CD14-positive monocyte (primary cell): ENCODE measurements at regions not wholly inside any gene's neighbourhood (a gene's known extent, or its start where the extent isn't known, plus 50 kb on each side); places are given as distances from the start of the nearest gene placed in this dataset.

Experiments used
- DNase-seq, 3 donors: peaks; one replicate each; pipeline ENCODE4 v3.0.0-alpha.2; 2011 to 2022
- H2AFZ ChIP-seq: 2 replicates; pipeline ENCODE4 v1.6.0; 2012; ENCODE audit warnings: mild to moderate bottlenecking, low read depth, low read length, inconsistent platforms; ENCODE audit not compliant: insufficient read depth, poor library complexity, severe bottlenecking
- H3K27ac ChIP-seq, 2 donors: 1 replicate in 1 of 2; 2 replicates in 1 of 2; pipeline ENCODE4 v1.5.1; 2012 to 2013; ENCODE audit warnings: low read length in 2 of 2, control low read depth in 1 of 2, inconsistent platforms in 1 of 2, low read depth in 1 of 2, mild to moderate bottlenecking in 1 of 2
- H3K27me3 ChIP-seq, 2 donors: one replicate each; pipeline versions ENCODE4 v1.6.0 to v1.6.1; 2011 to 2013; ENCODE audit warnings: low read length in 2 of 2; ENCODE audit not compliant: control insufficient read depth in 2 of 2, insufficient read depth in 2 of 2
- H3K36me3 ChIP-seq, 2 donors: replicated peaks in 1 of 2; 1 replicate in 1 of 2; 2 replicates in 1 of 2; pipeline versions ENCODE4 v1.5.1 to v1.6.1; 2012 to 2013; ENCODE audit warnings: low read length in 2 of 2, control low read depth in 1 of 2, inconsistent platforms in 1 of 2, mild to moderate bottlenecking in 1 of 2; ENCODE audit not compliant: insufficient read depth in 2 of 2, control insufficient read depth in 1 of 2
- H3K4me1 ChIP-seq, 2 donors: 1 replicate in 1 of 2; 2 replicates in 1 of 2; pipeline versions ENCODE4 v1.5.1 to v1.6.1; 2012 to 2013; ENCODE audit warnings: low read length in 2 of 2, control low read depth in 1 of 2, inconsistent platforms in 1 of 2, mild to moderate bottlenecking in 1 of 2, moderate library complexity in 1 of 2; ENCODE audit not compliant: insufficient read depth in 2 of 2, control insufficient read depth in 1 of 2
- H3K4me2 ChIP-seq: replicated peaks from 2 replicates; pipeline ENCODE3; 2012; ENCODE audit warnings: low read length, moderate library complexity, mild to moderate bottlenecking; ENCODE audit not compliant: poor library complexity, severe bottlenecking; ENCODE audit errors: extremely low read depth
- H3K4me3 ChIP-seq, 3 experiments: fragments of 200-600 bp in 1 of 3; sonication (generic) in 1 of 3; replicated peaks in 1 of 3; 1 replicate in 2 of 3; 2 replicates in 1 of 3; pipeline ENCODE4 v1.5.1; 2011 to 2013; ENCODE audit warnings: low read length in 3 of 3, mild to moderate bottlenecking in 3 of 3, control low read depth in 2 of 3, low read depth in 2 of 3, inconsistent platforms in 1 of 3, moderate library complexity in 1 of 3
- H3K79me2 ChIP-seq: 2 replicates; pipeline ENCODE4 v1.6.0; 2012; ENCODE audit warnings: mild to moderate bottlenecking, control low read depth, inconsistent platforms, low read length, moderate library complexity; ENCODE audit not compliant: insufficient read depth
- H3K9ac ChIP-seq: 2 replicates; pipeline ENCODE4 v1.6.0; 2017; ENCODE audit warnings: low read length, mild to moderate bottlenecking; ENCODE audit not compliant: insufficient read depth, poor library complexity, severe bottlenecking
- H3K9me3 ChIP-seq, 2 donors: replicated peaks in 1 of 2; 1 replicate in 1 of 2; 2 replicates in 1 of 2; pipeline versions ENCODE4 v1.5.1 to v1.6.1; 2012 to 2013; ENCODE audit warnings: low read length in 2 of 2, control low read depth in 1 of 2; ENCODE audit not compliant: control insufficient read depth in 1 of 2, insufficient read depth in 1 of 2
- H4K20me1 ChIP-seq: 2 replicates; pipeline ENCODE4 v1.6.0; 2012; ENCODE audit warnings: mild to moderate bottlenecking, low read length, control low read depth, moderate library complexity; ENCODE audit not compliant: insufficient read depth
- H3K27ac Mint-ChIP-seq, 7 donors: one replicate each; pipeline ENCODE4 v1.8.0; 2020; ENCODE audit warnings: mild to moderate bottlenecking in 7 of 7, mixed read lengths in 7 of 7, moderate library complexity in 6 of 7, inconsistent platforms in 2 of 7
- H3K27me3 Mint-ChIP-seq, 3 donors: one replicate each; pipeline ENCODE4 v1.8.0; 2021 to 2022; ENCODE audit warnings: low read depth in 3 of 3, mild to moderate bottlenecking in 3 of 3, mixed read lengths in 3 of 3, moderate library complexity in 3 of 3, inconsistent platforms in 1 of 3
- H3K36me3 Mint-ChIP-seq, 2 donors: one replicate each; pipeline ENCODE4 v1.8.0; 2020; ENCODE audit warnings: mixed read lengths in 2 of 2, inconsistent platforms in 1 of 2, mild to moderate bottlenecking in 1 of 2
- H3K4me1 Mint-ChIP-seq: one replicate; pipeline ENCODE4 v1.8.0; 2020; ENCODE audit warnings: mild to moderate bottlenecking, mixed read lengths
- H3K4me3 Mint-ChIP-seq, 2 donors: one replicate each; pipeline ENCODE4 v1.8.0; 2020; ENCODE audit warnings: mild to moderate bottlenecking in 2 of 2, mixed read lengths in 2 of 2, moderate library complexity in 1 of 2
- H3K9me3 Mint-ChIP-seq, 7 donors: one replicate each; pipeline ENCODE4 v1.8.0; 2020 to 2022; ENCODE audit warnings: mixed read lengths in 7 of 7, mild to moderate bottlenecking in 6 of 7, moderate library complexity in 6 of 7, inconsistent platforms in 2 of 7
- CTCF ChIP-seq: fragments of 200-600 bp; IDR thresholded peaks from one replicate; pipeline ENCODE4 v1.8.0; 2022; ENCODE audit warnings: antibody characterized with exemption, mild to moderate bottlenecking
- WGBS: methylation state at CpG from one replicate; pipeline ENCODE4 v1.1.5; 2013; ENCODE audit warnings: missing lambda C conversion rate; ENCODE audit not compliant: insufficient coverage; 5-methylcytosine and 5-hydroxymethylcytosine counted together
- intact Hi-C, 2 donors: fragments of 100-400 bp; cut with micrococcal nuclease; formaldehyde crosslinking; loops; one replicate each; pipeline versions ENCODE4 v1.15.0 to v1.15.1; 2023

- Mint-ChIP-seq H3K27me3 (peaks cover 0 to 7% (median 1%) of the 10 kb centered on the region in 3 donors), H3K27ac (peak overlapping the region in 1 of 7 donors; percentile 68), H3K4me1 (peaks cover 16% of the 10 kb centered on the region), H3K36me3 (no peaks in the 10 kb centered on the region), H3K9me3 (no peaks in the 10 kb centered on the region), H3K4me3 (no peak overlapping the region)
- H3K4me2 ChIP-seq, result no peak overlapping the region
- no peaks in the 10 kb centered on the region for H3K79me2 ChIP-seq
- peaks cover 10 to 13% of the 10 kb centered on the region in 2 donors for H3K4me1 ChIP-seq
- peak; percentile 40 to 65 (median 57) for DNase-seq
- no peak overlapping the region for H3K9ac ChIP-seq
- H3K9me3 ChIP-seq, result no peaks in the 10 kb centered on the region
- no peaks in the 10 kb centered on the region for H3K27me3 ChIP-seq
- H3K27ac ChIP-seq, result no peak overlapping the region
- no peak overlapping the region for H3K4me3 ChIP-seq
- peak; percentile 85 for TF ChIP-seq CTCF
- intact Hi-C loops, result loop anchor here (5.0 to 10.0 kb wide), 5 partner anchors 129 to 902 kb away; no protein-coding TSS in a partner anchor
- H4K20me1 ChIP-seq, result no peaks in the 10 kb centered on the region
- H2AFZ ChIP-seq, result no peak overlapping the region
- no peaks in the 10 kb centered on the region for H3K36me3 ChIP-seq
- 100% methylated on average over 2 of the region's 8 CpGs for WGBS
Observed at GRCh38 chr2:16773080-16773713, 107.6 kb upstream of the CYRIA start.

- Histone ChIP-seq H3K27me3 (no peaks in the 10 kb centered on the region), H3K4me1 (peaks cover 17 to 22% of the 10 kb centered on the region in 2 donors), H3K4me3 (no peak overlapping the region), H3K79me2 (no peaks in the 10 kb centered on the region), H3K9ac (no peak overlapping the region), H3K27ac (no peak overlapping the region), H2AFZ (no peak overlapping the region), H3K4me2 (no peak overlapping the region), H3K9me3 (no peaks in the 10 kb centered on the region), H4K20me1 (no peaks in the 10 kb centered on the region), H3K36me3 (no peaks in the 10 kb centered on the region)
- Mint-ChIP-seq H3K27me3 (peaks cover 0 to 3% (median 1%) of the 10 kb centered on the region in 3 donors), H3K4me1 (peaks cover 16% of the 10 kb centered on the region), H3K27ac (peak overlapping the region in 1 of 7 donors; percentile 2), H3K36me3 (no peaks in the 10 kb centered on the region), H3K4me3 (no peak overlapping the region), H3K9me3 (peaks cover 0 to 4% (median 0%) of the 10 kb centered on the region in 7 donors)
- no peak for TF ChIP-seq CTCF
- no peak for DNase-seq
- WGBS, result 67% methylated on average over 1 of the region's 3 CpGs
- intact Hi-C loops, result no loop called here
Observed at GRCh38 chr2:16767789-16768476, 102.3 kb upstream of the CYRIA start.
